Breast epithelium (tissue), 3 donors: ENCODE measurements at regions not wholly inside any gene's neighbourhood (a gene's known extent, or its start where the extent isn't known, plus 50 kb on each side); places are given as distances from the start of the nearest gene placed in this dataset.

Source experiments
- POLR2A ChIP-seq: fragments of 450-650 bp; IDR thresholded peaks from one replicate; pipeline ENCODE4 v1.6.1; 2016; ENCODE audit warnings: antibody characterized with exemption, mild to moderate bottlenecking, moderate library complexity
- TF ChIP-seq, protein P1 (sequence below), 3 donors: fragments of 450-650 bp; IDR thresholded peaks; one replicate each; pipeline ENCODE4 v1.5.1; 2016 to 2017; ENCODE audit warnings: antibody characterized with exemption in 3 of 3, mild to moderate bottlenecking in 3 of 3, moderate library complexity in 3 of 3

DNA sequence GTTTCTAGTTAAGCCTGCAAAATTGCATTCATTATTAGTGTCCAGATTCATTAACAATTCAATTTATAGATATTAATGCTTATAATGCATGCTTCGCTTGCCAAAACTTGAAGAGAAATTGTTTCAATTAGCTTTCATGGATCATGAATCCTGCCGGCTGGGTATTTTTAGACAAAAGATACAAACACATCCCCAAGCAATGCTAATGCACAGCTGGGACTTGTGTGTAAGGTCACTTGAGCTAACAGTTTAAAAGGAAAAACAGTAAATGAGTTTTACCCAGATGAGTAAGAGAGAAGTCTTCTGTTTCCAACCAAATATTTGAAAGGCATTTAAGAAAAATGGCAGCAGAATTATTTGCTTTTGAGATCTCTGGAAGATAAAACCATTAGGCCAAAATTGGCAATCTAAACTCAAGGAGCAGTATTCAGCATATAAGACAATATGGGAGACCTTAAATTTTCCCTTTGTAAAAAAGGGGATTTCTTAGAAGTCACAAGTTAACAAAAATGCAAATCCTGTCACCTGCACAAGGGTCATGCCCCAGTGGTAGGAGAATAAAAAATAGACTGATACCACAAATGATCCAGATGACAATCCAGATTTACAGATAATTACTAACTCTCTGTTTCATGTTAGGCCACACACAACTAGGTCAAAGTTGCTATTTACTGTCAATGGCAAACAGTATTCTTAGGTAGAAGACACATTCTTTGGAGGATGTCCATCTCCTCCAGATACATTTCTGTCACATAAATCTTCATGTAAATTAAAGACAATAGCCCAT is 418.4 kb upstream of the PMFBP1 start:
- TF ChIP-seq, protein P1, sequence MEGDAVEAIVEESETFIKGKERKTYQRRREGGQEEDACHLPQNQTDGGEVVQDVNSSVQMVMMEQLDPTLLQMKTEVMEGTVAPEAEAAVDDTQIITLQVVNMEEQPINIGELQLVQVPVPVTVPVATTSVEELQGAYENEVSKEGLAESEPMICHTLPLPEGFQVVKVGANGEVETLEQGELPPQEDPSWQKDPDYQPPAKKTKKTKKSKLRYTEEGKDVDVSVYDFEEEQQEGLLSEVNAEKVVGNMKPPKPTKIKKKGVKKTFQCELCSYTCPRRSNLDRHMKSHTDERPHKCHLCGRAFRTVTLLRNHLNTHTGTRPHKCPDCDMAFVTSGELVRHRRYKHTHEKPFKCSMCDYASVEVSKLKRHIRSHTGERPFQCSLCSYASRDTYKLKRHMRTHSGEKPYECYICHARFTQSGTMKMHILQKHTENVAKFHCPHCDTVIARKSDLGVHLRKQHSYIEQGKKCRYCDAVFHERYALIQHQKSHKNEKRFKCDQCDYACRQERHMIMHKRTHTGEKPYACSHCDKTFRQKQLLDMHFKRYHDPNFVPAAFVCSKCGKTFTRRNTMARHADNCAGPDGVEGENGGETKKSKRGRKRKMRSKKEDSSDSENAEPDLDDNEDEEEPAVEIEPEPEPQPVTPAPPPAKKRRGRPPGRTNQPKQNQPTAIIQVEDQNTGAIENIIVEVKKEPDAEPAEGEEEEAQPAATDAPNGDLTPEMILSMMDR (IDR thresholded peaks at IDR 0.05) = no peak
- no peak for TF ChIP-seq POLR2A
